WTC11 (cell line): ENCODE measurements at regions not wholly inside any gene's neighbourhood (a gene's known extent, or its start where the extent isn't known, plus 50 kb on each side); places are given as distances from the start of the nearest gene placed in this dataset.

ENCODE experiments used
- ATAC-seq: fragments of 200-7000 bp; cut with Tn5 transposase; 2 replicates; pipeline ENCODE4 v1.10.0; 2021; ENCODE audit warnings: mild to moderate bottlenecking, moderate library complexity
- CTCF ChIA-PET: fragments of 300-600 bp; sonication (Branson Sonifier 250); formaldehyde crosslinking; loops from one replicate; lab custom pipeline; 2021; ENCODE audit warnings: antibody characterized with exemption; lab: Charles Lee
- POLR2A ChIA-PET: fragments of 350-600 bp; sonication (Branson Sonifier 250); formaldehyde crosslinking; loops from one replicate; lab custom pipeline; 2021; ENCODE audit warnings: antibody characterized with exemption; lab: Charles Lee
- DNase-seq: peaks from one replicate; pipeline ENCODE4 v3.0.0; 2021; ENCODE audit warnings: low spot score
- H3K27ac Mint-ChIP-seq: 2 replicates; pipeline ENCODE4 v1.8.0; 2021; ENCODE audit warnings: mixed read lengths
- H3K27me3 Mint-ChIP-seq: 2 replicates; pipeline ENCODE4 v1.8.0; 2021; ENCODE audit warnings: low read depth, mild to moderate bottlenecking, moderate library complexity, mixed read lengths
- H3K36me3 Mint-ChIP-seq: 2 replicates; pipeline ENCODE4 v1.8.0; 2021; ENCODE audit warnings: mixed read lengths
- H3K4me1 Mint-ChIP-seq: 2 replicates; pipeline ENCODE4 v1.8.0; 2022; ENCODE audit warnings: mixed read lengths
- H3K4me3 Mint-ChIP-seq: 2 replicates; pipeline ENCODE4 v1.8.0; 2021; ENCODE audit warnings: mild to moderate bottlenecking, moderate library complexity, mixed read lengths
- H3K9me3 Mint-ChIP-seq: 2 replicates; pipeline ENCODE4 v1.8.0; 2021; ENCODE audit warnings: mixed read lengths
- AR ChIP-seq: fragments of 250-450 bp; sonication (Bioruptor Pico); IDR thresholded peaks from 2 replicates; pipeline ENCODE4 v1.9.0; 2021; ENCODE audit warnings: mild to moderate bottlenecking
- ATF2 ChIP-seq: sonication (generic); formaldehyde crosslinking; IDR thresholded peaks from 2 replicates; pipeline ENCODE4 v1.8.1; 2022; ENCODE audit warnings: low read depth, missing genetic modification reagents, borderline replicate concordance
- CTCF ChIP-seq: fragments of 200-600 bp; IDR thresholded peaks from 2 replicates; pipeline ENCODE4 v1.8.0; 2022; ENCODE audit warnings: antibody characterized with exemption
- FOXP1 ChIP-seq: sonication (generic); formaldehyde crosslinking; IDR thresholded peaks from 2 replicates; pipeline ENCODE4 v1.8.0; 2022; ENCODE audit warnings: missing genetic modification reagents, mild to moderate bottlenecking, moderate library complexity, borderline replicate concordance
- JUN ChIP-seq: sonication (generic); formaldehyde crosslinking; IDR thresholded peaks from 2 replicates; pipeline ENCODE4 v1.8.0; 2023; ENCODE audit warnings: mild to moderate bottlenecking, missing genetic modification reagents
- NR2C2 ChIP-seq: sonication (generic); formaldehyde crosslinking; IDR thresholded peaks from 2 replicates; pipeline ENCODE4 v1.8.0; 2022; ENCODE audit warnings: mild to moderate bottlenecking, missing genetic modification reagents
- PRRX2 ChIP-seq: fragments of 250-450 bp; sonication (Bioruptor Pico); IDR thresholded peaks from 2 replicates; pipeline ENCODE4 v1.8.0; 2021; ENCODE audit warnings: mild to moderate bottlenecking
- RELA ChIP-seq: sonication (generic); formaldehyde crosslinking; IDR thresholded peaks from 2 replicates; pipeline ENCODE4 v1.8.1; 2022; ENCODE audit warnings: missing genetic modification reagents, mild to moderate bottlenecking, borderline replicate concordance
- SP1 ChIP-seq: sonication (generic); formaldehyde crosslinking; conservative IDR thresholded peaks from 2 replicates; pipeline ENCODE4 v1.8.1; 2022; ENCODE audit warnings: missing genetic modification reagents
- STAT6 ChIP-seq: sonication (generic); formaldehyde crosslinking; conservative IDR thresholded peaks from 2 replicates; pipeline ENCODE4 v1.8.1; 2023; ENCODE audit warnings: mild to moderate bottlenecking, low read depth, missing genetic modification reagents, moderate library complexity
- ZBTB21 ChIP-seq: sonication (generic); formaldehyde crosslinking; IDR thresholded peaks from 2 replicates; pipeline ENCODE4 v1.8.1; 2023; ENCODE audit warnings: mild to moderate bottlenecking, missing genetic modification reagents, borderline replicate concordance
- ZNF138 ChIP-seq: sonication (generic); formaldehyde crosslinking; conservative IDR thresholded peaks from 2 replicates; pipeline ENCODE4 v1.8.1; 2022; ENCODE audit warnings: mild to moderate bottlenecking, moderate library complexity, missing genetic modification reagents
- ZNF263 ChIP-seq: sonication (generic); formaldehyde crosslinking; IDR thresholded peaks from 2 replicates; pipeline ENCODE4 v1.8.1; 2022; ENCODE audit warnings: low read depth, mild to moderate bottlenecking, moderate library complexity, missing genetic modification reagents
- ZNF416 ChIP-seq: fragments of 250-450 bp; sonication (Bioruptor Pico); IDR thresholded peaks from 2 replicates; pipeline ENCODE4 v1.9.0; 2021; ENCODE audit warnings: mild to moderate bottlenecking, inconsistent platforms
- ZNF423 ChIP-seq: fragments of 250-450 bp; sonication (Bioruptor Pico); IDR thresholded peaks from 2 replicates; pipeline ENCODE4 v2.1.2; 2022; ENCODE audit warnings: mild to moderate bottlenecking, moderate library complexity
- ZNF532 ChIP-seq: fragments of 250-450 bp; sonication (Bioruptor Pico); IDR thresholded peaks from 2 replicates; pipeline ENCODE4 v1.9.0; 2021; ENCODE audit warnings: mild to moderate bottlenecking, borderline replicate concordance
- ZSCAN18 ChIP-seq: fragments of 250-450 bp; sonication (Bioruptor Pico); IDR thresholded peaks from 2 replicates; pipeline ENCODE4 v2.1.2; 2022; ENCODE audit warnings: mild to moderate bottlenecking, moderate library complexity
- TF ChIP-seq, protein P1 (sequence below): fragments of 250-450 bp; sonication (Bioruptor Pico); conservative IDR thresholded peaks from 2 replicates; pipeline ENCODE4 v1.9.0; 2021; ENCODE audit warnings: mild to moderate bottlenecking
- TF ChIP-seq, protein P2 (sequence below): fragments of 250-450 bp; sonication (Bioruptor Pico); IDR thresholded peaks from 2 replicates; pipeline ENCODE4 v1.9.0; 2021; ENCODE audit warnings: mild to moderate bottlenecking

- DNase-seq (no peak), ATAC-seq (no peak)
- no peaks in the 10 kb centered on the region for H3K27me3 Mint-ChIP-seq
- no peak overlapping the region for H3K4me3 Mint-ChIP-seq
- peaks cover 17% of the 10 kb centered on the region for H3K4me1 Mint-ChIP-seq
- no peak overlapping the region for H3K27ac Mint-ChIP-seq
- no peaks in the 10 kb centered on the region for H3K36me3 Mint-ChIP-seq
- POLR2A ChIA-PET: no interaction called here
- CTCF ChIA-PET: interaction anchor here (0.9 kb wide), 1 partner anchor 9 kb away, joined by 4 read pairs; no protein-coding TSS in a partner anchor
- peaks cover 7% of the 10 kb centered on the region; the same call in 1 of the 2 replicates for H3K9me3 Mint-ChIP-seq
- TF ChIP-seq CTCF (no peak), ZNF416 (CRISPR knock-in tag) (no peak), ZBTB21 (no peak), JUN (CRISPR knock-in tag) (no peak), FOXP1 (CRISPR knock-in tag) (no peak), RELA (no peak), ZNF532 (no peak), STAT6 (no peak), ZSCAN18 (CRISPR knock-in tag) (no peak), ZNF138 (CRISPR knock-in tag) (no peak), NR2C2 (no peak)
- TF ChIP-seq, protein P1, sequence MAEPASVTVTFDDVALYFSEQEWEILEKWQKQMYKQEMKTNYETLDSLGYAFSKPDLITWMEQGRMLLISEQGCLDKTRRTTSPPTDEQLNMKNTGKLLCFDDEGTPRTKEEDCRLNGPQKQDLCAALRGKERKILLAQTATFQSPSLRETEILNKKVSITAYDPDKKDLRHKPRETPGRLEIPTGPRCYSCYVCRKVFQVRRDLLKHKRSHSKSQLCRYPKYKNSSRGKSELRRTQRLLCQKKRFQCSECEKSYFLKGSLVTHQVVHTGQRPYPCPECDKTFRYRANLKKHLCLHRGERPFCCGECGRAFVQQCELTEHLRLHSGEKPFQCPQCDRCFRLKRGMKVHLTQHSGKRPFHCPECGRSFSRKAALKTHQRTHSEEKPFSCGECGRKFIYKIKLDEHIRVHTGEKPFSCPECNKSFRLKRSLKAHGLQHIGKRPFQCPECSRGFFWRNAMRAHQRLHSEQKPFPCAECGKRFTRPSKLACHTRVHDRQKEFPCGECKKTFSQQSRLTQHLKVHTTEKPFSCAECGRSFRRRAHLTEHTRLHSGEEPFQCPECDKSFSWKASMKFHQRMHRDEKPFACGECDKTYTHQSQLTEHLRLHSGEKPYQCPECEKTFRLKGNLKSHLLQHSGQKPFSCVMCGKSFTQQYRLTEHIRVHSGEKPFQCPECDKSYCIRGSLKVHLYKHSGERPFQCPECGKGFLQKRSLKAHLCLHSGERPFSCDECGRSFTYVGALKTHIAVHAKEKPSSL (CRISPR knock-in tag): no peak
- TF ChIP-seq, protein P2, sequence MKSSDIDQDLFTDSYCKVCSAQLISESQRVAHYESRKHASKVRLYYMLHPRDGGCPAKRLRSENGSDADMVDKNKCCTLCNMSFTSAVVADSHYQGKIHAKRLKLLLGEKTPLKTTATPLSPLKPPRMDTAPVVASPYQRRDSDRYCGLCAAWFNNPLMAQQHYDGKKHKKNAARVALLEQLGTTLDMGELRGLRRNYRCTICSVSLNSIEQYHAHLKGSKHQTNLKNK: no peak
Observed at GRCh38 chr22:48035897-48036296, 1273.4 kb downstream of the TBC1D22A start.

GRCh38 chr22:48031589-48031988 is 1269.1 kb downstream of the TBC1D22A start:
- DNase-seq (no peak), ATAC-seq (no peak)
- H3K36me3 Mint-ChIP-seq: no peaks in the 10 kb centered on the region
- H3K27me3 Mint-ChIP-seq: no peaks in the 10 kb centered on the region
- no peak overlapping the region for H3K4me3 Mint-ChIP-seq
- no peak overlapping the region for H3K27ac Mint-ChIP-seq
- peaks cover 7% of the 10 kb centered on the region; the same call in 1 of the 2 replicates for H3K9me3 Mint-ChIP-seq
- POLR2A ChIA-PET: no interaction called here
- CTCF ChIA-PET: no interaction called here
- H3K4me1 Mint-ChIP-seq: peaks cover 5% of the 10 kb centered on the region
- no peak for TF ChIP-seq PRRX2
- TF ChIP-seq SP1 (CRISPR knock-in tag): no peak
- no peak for TF ChIP-seq ZNF263 (CRISPR knock-in tag)
- TF ChIP-seq ZNF423 (CRISPR knock-in tag): no peak
- TF ChIP-seq ATF2 (CRISPR knock-in tag): no peak
- no peak for TF ChIP-seq AR
- TF ChIP-seq FOXP1 (CRISPR knock-in tag): no peak
